Psoas muscle (tissue), 7 donors: ENCODE measurements at regions not wholly inside any gene's neighbourhood (a gene's known extent, or its start where the extent isn't known, plus 50 kb on each side); places are given as distances from the start of the nearest gene placed in this dataset.

Experiments used
- ATAC-seq, 4 donors: fragments of 200-7000 bp; cut with Tn5 transposase; one replicate each; pipeline ENCODE4 v1.9.1; 2020; ENCODE audit warnings: moderate library complexity in 3 of 4, mild to moderate bottlenecking in 2 of 4
- DNase-seq, 2 donors: peaks; one replicate each; pipeline ENCODE4 v3.0.0-alpha.2; 2020
- H3K27ac ChIP-seq: fragments of 200-600 bp; one replicate; pipeline ENCODE4 v1.8.0; 2022
- H3K27me3 ChIP-seq, 3 donors: fragments of 200-600 bp in 1 of 3; one replicate each; pipeline versions ENCODE4 v1.6.1 to v1.8.0; 2013 to 2022; ENCODE audit warnings: low read length in 2 of 3, mild to moderate bottlenecking in 2 of 3, moderate library complexity in 1 of 3; ENCODE audit not compliant: insufficient read depth in 3 of 3
- H3K36me3 ChIP-seq, 2 donors: fragments of 200-600 bp in 1 of 2; one replicate each; pipeline versions ENCODE4 v1.6.1 to v1.8.0; 2013 to 2022; ENCODE audit warnings: low read depth in 1 of 2, mild to moderate bottlenecking in 1 of 2, moderate library complexity in 1 of 2; ENCODE audit not compliant: insufficient read depth in 1 of 2
- H3K4me1 ChIP-seq: fragments of 200-600 bp; one replicate; pipeline ENCODE4 v1.8.0; 2022
- H3K4me3 ChIP-seq: fragments of 200-600 bp; one replicate; pipeline ENCODE4 v1.8.0; 2022; ENCODE audit warnings: mild to moderate bottlenecking
- H3K9me3 ChIP-seq: fragments of 200-600 bp; one replicate; pipeline ENCODE4 v1.8.0; 2022
- CTCF ChIP-seq: fragments of 200-600 bp; IDR thresholded peaks from one replicate; pipeline ENCODE4 v1.8.0; 2022; ENCODE audit warnings: antibody characterized with exemption
- WGBS, 3 donors: extraction: QIAGEN DNeasy Blood & Tissue Kit; methylation state at CpG; one replicate each; pipeline versions ENCODE4 v1.1.6 to v1.1.7; 2013; 5-methylcytosine and 5-hydroxymethylcytosine counted together
- intact Hi-C, 2 donors: fragments of 100-400 bp; cut with DNase I; formaldehyde crosslinking; loops; one replicate each; pipeline versions ENCODE4 v1.11.0 to v1.14.2; 2022
- donor health status: healthy with polysubstance abuse.
- donor health status: DM: no; HTN: no; CAD: no; lungs with moderate emphysema.
- donor health status: Bipolar disorder and iron deficiency.
- donor health status: healthy.
- donor health status: DM: yes; HTN: yes; CAD: no.
- donor health status: DM: no; HTN: no; CAD: no.
- donor health status: DM: yes; HTN: yes; CAD: no.

GRCh38 chr6:168981187-168981586 lies 272.5 kb downstream of the THBS2 start:
- no peaks in the 10 kb centered on the region for H3K36me3 ChIP-seq
- ATAC-seq (no peak), DNase-seq (no peak)
- H3K27me3 ChIP-seq = no peaks in the 10 kb centered on the region
- no peak overlapping the region for H3K27ac ChIP-seq
- peaks cover 23% of the 10 kb centered on the region for H3K9me3 ChIP-seq
- intact Hi-C loops = no loop called here
- WGBS, 3 donors = 68 to 80% (median 78%) methylated on average over 2 of the region's 2 CpGs
- H3K4me3 ChIP-seq = no peak overlapping the region
- no peak for TF ChIP-seq CTCF
- peaks cover 4% of the 10 kb centered on the region for H3K4me1 ChIP-seq

DNA sequence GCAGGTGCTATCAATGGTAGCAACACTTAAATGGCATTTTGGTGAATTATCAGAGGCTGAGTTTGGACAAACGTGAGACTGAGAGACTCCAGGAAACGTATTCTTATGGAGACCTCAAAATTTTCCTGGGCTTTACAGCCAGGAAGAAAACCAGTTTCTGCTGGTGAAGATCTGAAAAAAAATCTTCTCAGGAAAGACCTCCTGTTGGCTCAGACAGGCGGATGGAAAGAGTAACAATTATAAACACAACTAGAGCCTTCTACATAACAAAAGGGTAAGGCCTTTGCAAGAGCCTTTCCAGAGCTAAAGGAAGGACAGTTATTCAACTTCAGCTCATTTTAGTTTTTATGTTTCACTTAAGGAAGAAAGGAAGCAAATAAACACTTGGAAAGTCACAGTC lies 274.4 kb downstream of the THBS2 start:
- Histone ChIP-seq H3K4me1 (peaks cover 4% of the 10 kb centered on the region), H3K4me3 (no peak overlapping the region), H3K36me3 (no peaks in the 10 kb centered on the region), H3K9me3 (peaks cover 23% of the 10 kb centered on the region), H3K27me3 (no peaks in the 10 kb centered on the region), H3K27ac (no peak overlapping the region)
- TF ChIP-seq CTCF = no peak
- no peak for DNase-seq
- intact Hi-C loops = no loop called here
- no peak for ATAC-seq
- WGBS, 3 donors = 61 to 74% (median 67%) methylated on average over 3 of the region's 3 CpGs

- 59 to 81% (median 62%) methylated on average over 2 of the region's 2 CpGs for WGBS, 3 donors
Observed at GRCh38 chr6:168972128-168972527, 281.5 kb downstream of the THBS2 start.

DNA sequence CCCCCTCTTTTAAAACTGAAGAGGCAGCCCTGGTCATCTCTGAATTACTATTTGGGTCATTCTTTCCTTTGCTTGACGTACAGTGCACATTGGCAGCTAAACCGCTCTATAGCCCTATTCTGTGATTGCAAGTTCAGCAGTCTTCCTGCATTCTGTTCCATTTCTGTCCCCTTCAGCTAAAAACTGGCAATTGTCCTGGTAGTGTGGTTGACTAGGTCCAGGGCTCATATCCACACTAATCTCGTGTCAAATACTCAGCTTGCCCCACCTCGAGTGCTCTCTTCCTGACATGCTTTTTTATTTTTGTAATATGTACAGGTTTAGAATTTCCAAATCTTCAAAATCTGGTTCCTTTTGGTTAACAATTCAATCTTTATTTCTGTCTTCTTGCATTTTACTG lies 282.1 kb downstream of the THBS2 start:
- WGBS, 3 donors = 32 to 48% (median 34%) methylated on average over 4 of the region's 4 CpGs
- DNase-seq (no peak), ATAC-seq (no peak)
- Histone ChIP-seq H3K4me3 (no peak overlapping the region), H3K36me3 (no peaks in the 10 kb centered on the region), H3K9me3 (no peaks in the 10 kb centered on the region), H3K27ac (no peak overlapping the region), H3K4me1 (peaks cover 19% of the 10 kb centered on the region), H3K27me3 (no peaks in the 10 kb centered on the region)
- no peak for TF ChIP-seq CTCF
- intact Hi-C loops = no loop called here

More at GRCh38 chr6:168972128-168972527, 281.5 kb downstream of the THBS2 start:
- TF ChIP-seq CTCF = no peak
- Histone ChIP-seq H3K4me3 (no peak overlapping the region), H3K27ac (no peak overlapping the region), H3K4me1 (peaks cover 19% of the 10 kb centered on the region), H3K36me3 (no peaks in the 10 kb centered on the region), H3K27me3 (no peaks in the 10 kb centered on the region), H3K9me3 (no peaks in the 10 kb centered on the region)
- ATAC-seq = no peak
- DNase-seq = no peak
- intact Hi-C loops = no loop called here

- no peak overlapping the region for H3K27ac ChIP-seq
- H3K9me3 ChIP-seq = no peaks in the 10 kb centered on the region
- no peak for TF ChIP-seq CTCF
- intact Hi-C loops = no loop called here
- peaks cover 19% of the 10 kb centered on the region for H3K4me1 ChIP-seq
- ATAC-seq (no peak), DNase-seq (no peak)
- H3K27me3 ChIP-seq = peaks cover 0 to 2% (median 0%) of the 10 kb centered on the region in 3 donors
- no peaks in the 10 kb centered on the region for H3K36me3 ChIP-seq
- 87 to 90% (median 90%) methylated on average over 3 of the region's 3 CpGs for WGBS, 3 donors
- H3K4me3 ChIP-seq = no peak overlapping the region
Observed at GRCh38 chr6:168968801-168969200, 284.8 kb downstream of the THBS2 start.
